Stimulated activated CD4-positive, alpha-beta T cell treated with anti-CD3 and anti-CD28 coated beads, Interleukin-4, amount 100 ng/mL, for 4 hours (primary cell): ENCODE measurements at regions not wholly inside any gene's neighbourhood (a gene's known extent, or its start where the extent isn't known, plus 50 kb on each side); places are given as distances from the start of the nearest gene placed in this dataset.
"Not testable (repeated sequence)": the region's sequence is repeated elsewhere in the genome, so short reads cannot be mapped to it uniquely, and the experiment has no call there.

Experiments used
- DNase-seq, 2 experiments: peaks; one replicate each; pipeline ENCODE4 v3.0.0-alpha.2; 2020

- DNase-seq, result not testable (repeated sequence)
These were observed 1247.6 kb upstream of the PHF14 start for GRCh38 chr7:9725940-9726663.

DNA sequence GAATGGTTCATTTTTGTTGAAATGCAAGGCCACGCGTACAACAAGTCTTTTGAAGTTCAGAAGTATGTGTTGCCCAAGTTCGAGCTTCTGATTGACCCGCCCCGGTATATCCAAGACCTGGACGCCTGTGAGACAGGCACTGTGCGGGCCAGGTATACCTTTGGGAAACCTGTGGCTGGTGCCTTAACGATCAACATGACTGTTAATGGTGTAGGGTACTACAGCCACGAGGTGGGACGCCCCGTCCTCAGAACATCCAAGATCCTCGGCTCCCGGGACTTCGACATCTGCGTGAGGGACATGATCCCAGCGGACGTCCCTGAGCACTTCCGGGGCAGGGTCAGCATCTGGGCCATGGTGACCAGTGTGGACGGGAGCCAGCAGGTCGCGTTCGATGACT is 1246.9 kb upstream of the PHF14 start:
- DNase-seq, result not testable (repeated sequence)

GRCh38 chr7:9727467-9727869 is 1246.2 kb upstream of the PHF14 start:
- not testable (repeated sequence) for DNase-seq

- not testable (repeated sequence) for DNase-seq
These were observed 1245.5 kb upstream of the PHF14 start for GRCh38 chr7:9728014-9728657.

GRCh38 chr7:9752033-9752432 is 1221.6 kb upstream of the PHF14 start:
- DNase-seq, result no peak

DNA sequence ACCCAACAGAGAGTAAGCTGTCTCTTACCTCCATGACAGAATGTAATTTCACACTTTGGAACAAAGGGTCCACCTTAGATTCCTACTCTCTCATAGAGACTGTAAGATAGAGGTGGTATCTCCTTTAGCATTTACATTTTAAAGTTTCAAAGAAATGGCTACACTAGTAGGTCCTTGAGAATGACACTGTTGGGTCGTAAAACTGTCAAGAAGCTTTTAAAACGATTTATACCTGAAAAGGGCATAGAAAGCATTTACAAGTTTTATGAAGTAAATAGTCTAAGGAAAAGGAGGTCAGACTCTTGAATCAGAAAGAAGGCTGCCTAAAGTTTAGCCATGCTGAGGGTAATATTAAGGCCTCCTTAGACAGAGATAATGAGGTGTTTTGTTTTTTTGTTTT is 1212.4 kb upstream of the PHF14 start:
- DNase-seq, result no peak

GRCh38 chr7:9776900-9777299 is 1196.8 kb upstream of the PHF14 start:
- DNase-seq, result no peak

- no peak for DNase-seq
These were observed 1195.3 kb upstream of the PHF14 start for GRCh38 chr7:9778367-9778766.

DNA sequence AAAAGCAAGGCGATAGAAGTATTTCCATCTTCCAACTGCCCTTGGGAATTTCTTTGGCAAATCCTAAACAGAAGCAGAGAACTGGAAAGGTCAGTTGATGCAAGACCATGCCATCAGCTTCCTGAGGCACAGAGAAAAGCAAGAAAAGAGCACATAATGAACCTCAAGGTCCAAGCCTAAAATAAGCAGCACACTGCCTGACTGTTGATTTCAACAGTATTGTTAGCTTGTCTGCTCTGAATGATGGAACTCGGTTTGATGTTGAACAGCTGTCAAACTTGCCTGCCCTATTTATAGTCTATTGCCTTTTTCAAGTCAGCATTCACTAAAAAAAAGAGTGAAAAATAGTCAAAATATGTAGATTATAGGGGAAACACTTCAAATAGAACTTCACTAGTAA is 1192.0 kb upstream of the PHF14 start:
- no peak for DNase-seq

- no peak for DNase-seq
These were observed 1191.4 kb upstream of the PHF14 start for GRCh38 chr7:9782275-9782674.

- no peak for DNase-seq
These were observed 1188.5 kb upstream of the PHF14 start for GRCh38 chr7:9785211-9785610.

DNA sequence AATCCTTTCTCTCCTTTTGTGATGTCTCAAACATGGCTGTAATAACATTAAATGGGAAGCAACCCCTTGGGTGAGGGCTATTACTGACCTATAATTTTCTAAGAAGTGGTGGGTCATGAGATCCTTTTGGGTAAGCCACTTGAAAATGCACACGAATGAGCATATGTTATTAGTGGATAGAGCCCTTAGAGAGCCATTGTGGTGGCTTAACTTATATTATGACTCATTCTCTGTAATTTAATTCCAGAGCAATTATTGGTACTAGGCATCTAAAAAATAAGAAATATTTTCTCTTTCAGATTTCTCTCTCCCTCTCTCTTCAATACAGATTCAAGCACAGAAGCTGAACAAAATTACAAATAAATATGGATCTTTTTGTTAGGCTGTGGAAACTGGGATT is 1177.4 kb upstream of the PHF14 start:
- DNase-seq, result no peak

GRCh38 chr7:9822458-9823290 is 1151.0 kb upstream of the PHF14 start:
- no peak for DNase-seq

DNA sequence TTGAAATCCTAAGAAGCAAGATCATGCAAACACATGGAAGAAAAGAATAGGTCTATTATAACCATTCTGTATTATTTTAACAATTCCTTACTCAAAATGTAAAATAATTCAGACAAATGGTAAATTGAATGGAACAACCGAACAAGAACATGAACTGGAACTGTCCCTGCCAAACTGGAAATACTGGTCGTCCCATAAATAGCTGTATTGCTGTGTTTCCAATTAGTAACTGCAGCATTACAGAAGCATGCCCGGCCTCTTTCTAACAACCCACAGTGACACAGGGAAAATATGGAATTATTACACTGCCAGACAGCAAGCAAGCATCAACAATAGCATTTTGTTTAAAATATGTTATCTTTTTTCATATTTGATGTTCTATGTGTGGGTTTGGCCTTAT is 1138.5 kb upstream of the PHF14 start:
- no peak for DNase-seq

GRCh38 chr7:9836671-9837070 is 1137.0 kb upstream of the PHF14 start:
- DNase-seq, result no peak

DNA sequence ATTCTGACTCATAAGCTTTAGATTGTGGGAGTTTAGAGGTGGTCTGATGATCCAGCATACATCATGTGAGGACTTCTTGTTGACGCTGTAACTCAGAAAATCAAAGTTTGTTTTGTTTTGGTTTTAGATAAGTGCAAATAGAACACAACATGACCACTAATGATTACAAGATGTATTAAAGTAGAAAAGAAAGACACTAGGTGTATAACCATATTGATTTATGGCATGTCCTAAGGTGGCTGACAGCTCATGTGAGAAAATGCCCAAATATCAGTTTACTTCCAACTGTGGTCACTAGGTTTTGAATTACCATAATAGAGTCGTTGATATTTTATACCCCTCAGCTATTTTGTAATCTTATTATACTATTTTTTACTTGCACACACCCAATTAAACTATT is 1131.4 kb upstream of the PHF14 start:
- no peak for DNase-seq

GRCh38 chr7:9846902-9847301 is 1126.8 kb upstream of the PHF14 start:
- no peak for DNase-seq

GRCh38 chr7:9854605-9855004 is 1119.1 kb upstream of the PHF14 start:
- DNase-seq, result no peak

- DNase-seq, result no peak
These were observed 1117.0 kb upstream of the PHF14 start for GRCh38 chr7:9856668-9857067.

GRCh38 chr7:9863545-9863944 is 1110.1 kb upstream of the PHF14 start:
- no peak for DNase-seq

DNA sequence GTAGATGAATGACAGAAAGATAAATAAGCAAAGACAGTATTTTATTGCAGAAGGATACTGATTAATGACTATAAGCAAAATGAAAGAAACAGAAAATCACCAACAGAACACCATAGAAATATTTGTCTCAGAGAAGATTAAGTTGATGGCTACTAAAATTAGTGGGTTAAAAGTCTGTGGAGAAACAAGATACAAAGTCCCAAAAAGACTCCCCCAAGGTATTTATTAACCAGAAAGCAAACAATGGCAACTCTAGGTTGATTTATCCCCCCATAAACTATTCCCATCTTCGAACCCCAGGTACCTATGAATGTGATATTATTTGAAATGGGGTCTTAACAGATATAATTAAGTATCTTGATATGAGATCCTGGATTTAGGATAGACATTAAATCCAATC is 1104.5 kb upstream of the PHF14 start:
- DNase-seq, result no peak

DNA sequence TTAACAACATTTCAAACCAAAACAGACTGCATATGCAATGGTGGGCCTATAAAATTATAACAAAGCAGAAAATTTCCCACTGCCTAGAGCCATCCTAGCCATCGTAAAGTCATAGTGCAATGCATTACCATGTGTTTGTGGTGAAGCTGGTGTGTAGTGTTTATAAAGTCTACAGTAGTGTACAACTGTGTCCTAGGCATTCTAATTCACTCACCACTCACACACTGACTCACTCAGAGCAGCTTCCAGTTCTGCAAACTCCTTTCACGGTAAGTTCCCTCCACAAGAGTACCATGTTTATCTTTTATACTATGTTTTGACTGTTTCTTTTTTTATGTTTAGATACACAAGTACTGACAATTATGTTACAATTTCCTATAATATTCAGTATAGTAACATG is 1104.1 kb upstream of the PHF14 start:
- DNase-seq, result no peak

- DNase-seq, result no peak
These were observed 1103.0 kb upstream of the PHF14 start for GRCh38 chr7:9870674-9871073.

DNA sequence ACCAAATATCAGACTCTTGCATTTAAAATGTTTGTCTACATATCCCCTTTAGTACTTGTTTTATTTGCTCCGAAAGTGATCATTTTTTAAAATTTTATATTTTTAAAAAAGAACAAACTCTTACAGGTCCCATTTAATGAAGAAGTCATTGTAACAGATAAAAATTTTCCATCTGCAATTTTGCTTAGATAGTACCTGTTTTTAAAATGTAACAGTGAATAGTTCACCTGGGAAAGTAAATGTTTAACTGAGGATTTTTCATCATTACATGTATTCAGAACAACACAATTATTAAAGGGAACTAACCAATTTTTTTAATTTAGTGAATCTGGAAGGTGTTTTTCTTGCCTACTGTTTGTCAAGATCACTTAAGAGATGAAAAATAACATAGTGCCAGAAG is 1099.5 kb upstream of the PHF14 start:
- DNase-seq, result no peak
